ENCODE measurements at regions not wholly inside any gene's neighbourhood (a gene's known extent, or its start where the extent isn't known, plus 50 kb on each side); places are given as distances from the start of the nearest gene placed in this dataset.

DNA sequence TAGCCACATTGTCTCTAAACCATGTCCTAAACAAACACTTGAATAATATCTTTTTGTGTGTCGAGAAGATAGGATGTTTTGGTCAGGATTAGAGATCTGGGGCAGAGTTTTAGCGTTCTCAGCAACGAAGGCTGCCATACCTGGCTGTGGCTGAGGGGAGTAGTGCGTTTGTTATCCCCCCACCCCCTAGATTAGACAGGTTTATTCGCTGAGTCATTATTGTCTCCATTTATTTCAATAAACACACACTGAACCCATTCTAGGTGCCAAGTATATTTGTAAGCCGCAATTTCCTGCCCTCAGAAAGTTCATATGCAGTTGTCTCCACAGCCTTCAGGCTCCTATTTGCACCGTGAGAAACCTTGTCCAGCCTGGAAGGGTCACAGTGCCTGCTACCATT is 1684.8 kb upstream of the TENM3 start:
- Mint-ChIP-seq H3K27me3 (ENCODE audit: insufficient read depth, unreplicated experiment) (no peaks in the 10 kb centered on the region), H3K9me3 (ENCODE audit: unreplicated experiment) (no peaks in the 10 kb centered on the region), H3K36me3 (ENCODE audit: insufficient read depth, unreplicated experiment) (no peaks in the 10 kb centered on the region), H3K4me3 (ENCODE audit: unreplicated experiment) (no peak overlapping the region), H3K4me1 (ENCODE audit: insufficient read depth, unreplicated experiment) (peaks cover 6% of the 10 kb centered on the region), H3K27ac (ENCODE audit: low read depth, unreplicated experiment) (no peak overlapping the region)
- no peak for DNase-seq (ENCODE audit: unreplicated experiment)
- intact Hi-C loops (cut with micrococcal nuclease): no loop called here
- no TSS peak for BruUV-seq (replicated peaks)
- POLR2A ChIA-PET: no interaction called here
- CTCF ChIA-PET: interaction anchor here (0.9 to 1.0 kb wide), 2 partner anchors 14 to 399 kb away, joined by 4 to 7 read pairs; no protein-coding TSS in a partner anchor
- TF ChIP-seq, protein P1, sequence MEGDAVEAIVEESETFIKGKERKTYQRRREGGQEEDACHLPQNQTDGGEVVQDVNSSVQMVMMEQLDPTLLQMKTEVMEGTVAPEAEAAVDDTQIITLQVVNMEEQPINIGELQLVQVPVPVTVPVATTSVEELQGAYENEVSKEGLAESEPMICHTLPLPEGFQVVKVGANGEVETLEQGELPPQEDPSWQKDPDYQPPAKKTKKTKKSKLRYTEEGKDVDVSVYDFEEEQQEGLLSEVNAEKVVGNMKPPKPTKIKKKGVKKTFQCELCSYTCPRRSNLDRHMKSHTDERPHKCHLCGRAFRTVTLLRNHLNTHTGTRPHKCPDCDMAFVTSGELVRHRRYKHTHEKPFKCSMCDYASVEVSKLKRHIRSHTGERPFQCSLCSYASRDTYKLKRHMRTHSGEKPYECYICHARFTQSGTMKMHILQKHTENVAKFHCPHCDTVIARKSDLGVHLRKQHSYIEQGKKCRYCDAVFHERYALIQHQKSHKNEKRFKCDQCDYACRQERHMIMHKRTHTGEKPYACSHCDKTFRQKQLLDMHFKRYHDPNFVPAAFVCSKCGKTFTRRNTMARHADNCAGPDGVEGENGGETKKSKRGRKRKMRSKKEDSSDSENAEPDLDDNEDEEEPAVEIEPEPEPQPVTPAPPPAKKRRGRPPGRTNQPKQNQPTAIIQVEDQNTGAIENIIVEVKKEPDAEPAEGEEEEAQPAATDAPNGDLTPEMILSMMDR (IDR thresholded peaks at IDR 0.05; ENCODE audit: unreplicated experiment): no peak

DNA sequence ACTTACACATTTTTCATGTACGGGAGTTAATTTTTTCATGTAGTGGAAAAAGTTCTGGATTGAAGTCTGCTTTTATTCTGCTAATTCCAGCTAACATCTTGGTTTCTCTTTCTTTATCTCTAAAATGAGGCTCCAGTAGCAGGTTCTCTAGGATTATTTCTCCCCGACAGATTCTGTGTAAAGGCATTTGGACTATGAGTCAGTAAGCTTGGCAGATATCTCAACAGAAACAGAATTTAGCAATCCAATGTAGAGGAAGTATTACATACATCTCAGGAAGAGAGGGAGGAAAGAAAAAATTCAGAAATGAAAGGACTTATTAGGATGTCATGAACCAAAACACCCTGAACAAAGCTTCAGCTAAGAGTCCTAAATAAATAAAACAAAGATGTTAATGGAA is 1682.3 kb upstream of the TENM3 start:
- CTCF ChIA-PET: no interaction called here
- H3K36me3 Mint-ChIP-seq (ENCODE audit: insufficient read depth, unreplicated experiment): no peaks in the 10 kb centered on the region
- H3K27me3 Mint-ChIP-seq (ENCODE audit: insufficient read depth, unreplicated experiment): no peaks in the 10 kb centered on the region
- no peaks in the 10 kb centered on the region for H3K9me3 Mint-ChIP-seq (ENCODE audit: unreplicated experiment)
- BruUV-seq (replicated peaks): no TSS peak
- peaks cover 12% of the 10 kb centered on the region for H3K4me1 Mint-ChIP-seq (ENCODE audit: insufficient read depth, unreplicated experiment)
- peak; percentile 81 for DNase-seq (ENCODE audit: unreplicated experiment)
- TF ChIP-seq, protein P1 (IDR thresholded peaks at IDR 0.05; ENCODE audit: unreplicated experiment): no peak
- H3K4me3 Mint-ChIP-seq (ENCODE audit: unreplicated experiment): peak overlapping the region; percentile 11
- H3K27ac Mint-ChIP-seq (ENCODE audit: low read depth, unreplicated experiment): peak overlapping the region; percentile 16
- intact Hi-C loops (cut with micrococcal nuclease): no loop called here
- POLR2A ChIA-PET: interaction anchor here (1.2 kb wide), 1 partner anchor 18 kb away, joined by 3 read pairs; no protein-coding TSS in a partner anchor

DNA sequence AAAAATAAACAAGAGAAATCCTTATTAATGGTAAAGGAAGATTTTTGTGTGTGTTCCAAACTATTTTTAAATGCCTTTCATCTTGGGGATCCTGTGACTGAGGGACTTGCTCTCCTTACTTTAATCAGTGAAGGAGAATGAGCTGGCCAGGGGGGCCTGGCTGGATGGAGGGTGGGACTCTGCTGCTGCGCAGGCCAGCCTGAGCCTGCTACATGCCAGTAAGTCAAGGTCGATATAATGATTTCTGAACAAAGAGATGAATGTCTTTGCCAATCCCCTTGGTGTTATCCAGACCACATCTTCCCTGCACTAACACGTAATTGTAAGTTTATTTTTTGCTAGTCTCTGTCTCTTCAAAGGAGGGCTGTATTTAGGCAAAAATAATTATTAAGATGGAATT is 1679.2 kb upstream of the TENM3 start:
- H3K9me3 Mint-ChIP-seq (ENCODE audit: unreplicated experiment): no peaks in the 10 kb centered on the region
- POLR2A ChIA-PET: no interaction called here
- DNase-seq (ENCODE audit: unreplicated experiment): no peak
- no peak overlapping the region for H3K27ac Mint-ChIP-seq (ENCODE audit: low read depth, unreplicated experiment)
- CTCF ChIA-PET: interaction anchor here (0.7 kb wide), 1 partner anchor 12 kb away, joined by 3 read pairs; no protein-coding TSS in a partner anchor
- TF ChIP-seq, protein P1 (IDR thresholded peaks at IDR 0.05; ENCODE audit: unreplicated experiment): no peak
- peaks cover 12% of the 10 kb centered on the region for H3K4me1 Mint-ChIP-seq (ENCODE audit: insufficient read depth, unreplicated experiment)
- H3K27me3 Mint-ChIP-seq (ENCODE audit: insufficient read depth, unreplicated experiment): no peaks in the 10 kb centered on the region
- no peak overlapping the region for H3K4me3 Mint-ChIP-seq (ENCODE audit: unreplicated experiment)
- H3K36me3 Mint-ChIP-seq (ENCODE audit: insufficient read depth, unreplicated experiment): peaks cover 7% of the 10 kb centered on the region
- no TSS peak for BruUV-seq (replicated peaks)
- intact Hi-C loops (cut with micrococcal nuclease): no loop called here

DNA sequence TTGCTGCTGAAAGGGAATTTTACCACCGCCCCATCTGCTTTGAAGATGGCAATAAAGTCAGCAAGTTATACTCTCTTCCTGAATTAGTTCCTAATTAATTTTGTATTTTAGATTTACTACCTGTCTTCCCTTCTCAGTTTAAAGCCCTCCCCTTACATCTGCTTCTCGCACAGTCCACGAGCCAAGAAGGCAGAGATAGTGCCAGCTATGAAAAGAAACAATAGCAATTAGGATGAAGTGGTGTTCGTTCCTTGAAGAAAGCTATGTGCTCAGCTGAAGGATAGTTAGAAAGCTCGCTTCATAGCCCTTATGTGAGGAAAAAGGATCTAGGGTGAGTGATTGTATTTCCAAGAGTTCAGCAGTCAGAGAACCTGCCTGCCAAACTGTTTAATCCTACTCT is 1678.8 kb upstream of the TENM3 start:
- Mint-ChIP-seq H3K4me3 (ENCODE audit: unreplicated experiment) (no peak overlapping the region), H3K9me3 (ENCODE audit: unreplicated experiment) (no peaks in the 10 kb centered on the region), H3K27ac (ENCODE audit: low read depth, unreplicated experiment) (no peak overlapping the region), H3K36me3 (ENCODE audit: insufficient read depth, unreplicated experiment) (peaks cover 7% of the 10 kb centered on the region), H3K27me3 (ENCODE audit: insufficient read depth, unreplicated experiment) (no peaks in the 10 kb centered on the region), H3K4me1 (ENCODE audit: insufficient read depth, unreplicated experiment) (peaks cover 12% of the 10 kb centered on the region)
- intact Hi-C loops (cut with micrococcal nuclease): no loop called here
- ChIA-PET POLR2A (no interaction called here), CTCF (no interaction called here)
- BruUV-seq (replicated peaks): no TSS peak
- TF ChIP-seq, protein P1 (IDR thresholded peaks at IDR 0.05; ENCODE audit: unreplicated experiment): no peak
- no peak for DNase-seq (ENCODE audit: unreplicated experiment)
